Central memory CD8-positive, alpha-beta T cell (primary cell): ENCODE measurements at regions not wholly inside any gene's neighbourhood (a gene's known extent, or its start where the extent isn't known, plus 50 kb on each side); places are given as distances from the start of the nearest gene placed in this dataset.

Experiments
- ATAC-seq: fragments of 150-1000 bp; cut with Tn5 transposase; replicated peaks from 2 replicates; pipeline ENCODE4 v1.10.0; 2022; ENCODE audit warnings: mild to moderate bottlenecking, moderate FRiP score, moderate number of reproducible peaks; ENCODE audit not compliant: poor library complexity, severe bottlenecking; ENCODE audit errors: extremely low read depth
- DNase-seq, 2 donors: peaks; one replicate each; pipeline ENCODE4 v3.0.0; 2021; ENCODE audit warnings: low spot score in 2 of 2
- H3K27ac Mint-ChIP-seq: one replicate; pipeline ENCODE4 v1.8.0; 2022; ENCODE audit warnings: low read depth, mild to moderate bottlenecking, moderate library complexity, mixed read lengths
- H3K27me3 Mint-ChIP-seq: one replicate; pipeline ENCODE4 v1.8.0; 2022; ENCODE audit warnings: mixed read lengths
- H3K36me3 Mint-ChIP-seq: one replicate; pipeline ENCODE4 v1.8.0; 2022; ENCODE audit warnings: mild to moderate bottlenecking, moderate library complexity, mixed read lengths; ENCODE audit not compliant: insufficient read depth
- H3K4me1 Mint-ChIP-seq: one replicate; pipeline ENCODE4 v1.8.0; 2022; ENCODE audit warnings: mixed read lengths
- H3K4me3 Mint-ChIP-seq: one replicate; pipeline ENCODE4 v1.8.0; 2022; ENCODE audit warnings: mild to moderate bottlenecking, moderate library complexity, mixed read lengths
- H3K9me3 Mint-ChIP-seq: one replicate; pipeline ENCODE4 v1.8.0; 2022; ENCODE audit warnings: mixed read lengths

DNA sequence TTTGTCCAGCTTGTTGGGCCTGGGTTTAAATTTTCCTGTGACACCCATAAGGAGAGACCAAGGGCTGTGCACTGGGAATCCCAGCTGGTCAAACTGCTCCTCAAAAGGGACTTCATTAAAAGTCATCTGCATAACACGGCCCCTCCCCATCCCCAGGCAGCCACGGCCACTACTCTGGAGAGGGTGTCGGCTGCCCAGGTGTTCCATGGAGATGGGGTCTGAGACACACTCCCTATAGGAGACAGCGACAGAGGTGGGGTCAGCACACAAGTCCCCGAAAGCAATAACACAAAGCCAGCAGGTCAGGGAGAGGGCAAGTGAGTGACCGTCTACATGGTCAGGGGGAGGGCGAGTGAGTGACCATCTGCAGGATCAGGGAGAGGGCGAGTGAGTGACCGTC is 75.6 kb upstream of the BCL11B start:
- DNase-seq, result no peak
- no peak for ATAC-seq
- peaks cover 26% of the 10 kb centered on the region for H3K27me3 Mint-ChIP-seq
- peaks cover 7% of the 10 kb centered on the region for H3K4me1 Mint-ChIP-seq
- H3K27ac Mint-ChIP-seq, result no peak overlapping the region
- H3K9me3 Mint-ChIP-seq, result no peaks in the 10 kb centered on the region
- H3K4me3 Mint-ChIP-seq, result no peak overlapping the region
- H3K36me3 Mint-ChIP-seq, result peaks cover 2% of the 10 kb centered on the region

DNA sequence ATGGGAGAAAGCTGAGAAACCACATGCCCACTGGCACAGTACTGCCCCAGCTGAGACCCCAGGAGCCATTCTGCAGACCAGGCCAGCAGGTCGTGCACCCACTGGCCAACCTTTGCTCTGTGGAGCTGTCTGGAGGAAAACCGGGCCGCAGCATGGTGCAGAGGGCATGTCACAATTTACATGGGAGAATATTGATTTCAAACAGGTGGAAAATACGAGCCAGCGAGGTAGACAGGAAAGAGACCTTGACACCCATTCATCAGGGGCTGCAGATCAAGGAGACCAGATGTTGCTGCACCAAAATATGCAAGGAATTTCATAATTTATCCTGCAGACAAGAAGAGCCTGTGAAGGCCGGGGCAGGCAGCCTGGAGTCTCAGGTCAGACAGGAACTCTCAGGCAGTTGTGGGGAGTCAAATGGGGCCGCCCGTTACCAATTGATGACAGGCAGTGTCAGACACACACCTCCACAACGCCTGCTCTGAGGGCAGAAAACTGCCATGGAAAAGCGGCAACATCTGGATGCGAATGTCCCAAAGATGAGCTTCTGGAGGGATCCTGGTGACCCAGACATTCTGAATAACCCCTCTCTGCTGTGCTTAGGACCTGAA is 74.6 kb upstream of the BCL11B start:
- Mint-ChIP-seq H3K36me3 (peaks cover 2% of the 10 kb centered on the region), H3K27me3 (peaks cover 18% of the 10 kb centered on the region), H3K4me1 (peaks cover 7% of the 10 kb centered on the region), H3K4me3 (no peak overlapping the region), H3K27ac (peak overlapping the region; percentile 6), H3K9me3 (no peaks in the 10 kb centered on the region)
- no peak for ATAC-seq
- DNase-seq, result no peak

DNA sequence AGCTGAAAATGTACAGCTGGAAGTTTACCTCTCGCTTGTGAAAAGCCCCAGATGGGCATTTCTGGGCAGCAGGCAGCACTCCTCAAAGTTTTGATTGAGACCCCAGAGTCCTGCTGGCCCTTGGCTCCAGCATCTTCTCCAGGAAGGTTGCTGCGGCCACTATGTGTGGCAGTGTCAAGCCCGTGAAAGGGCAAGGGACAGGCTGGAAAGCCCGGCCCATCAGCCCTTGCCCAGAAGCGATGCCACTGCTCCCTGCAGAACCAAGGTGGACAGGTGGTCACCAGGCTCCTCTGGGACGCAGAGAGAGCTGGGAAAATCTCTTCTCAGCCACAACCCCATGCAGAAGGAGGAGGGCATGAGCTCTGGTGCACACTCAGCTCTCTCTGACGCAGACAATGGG is 73.5 kb upstream of the BCL11B start:
- peaks cover 7% of the 10 kb centered on the region for H3K4me1 Mint-ChIP-seq
- peaks cover 2% of the 10 kb centered on the region for H3K36me3 Mint-ChIP-seq
- peaks cover 24% of the 10 kb centered on the region for H3K27me3 Mint-ChIP-seq
- ATAC-seq (no peak), DNase-seq (no peak)
- no peak overlapping the region for H3K4me3 Mint-ChIP-seq
- no peaks in the 10 kb centered on the region for H3K9me3 Mint-ChIP-seq
- peak overlapping the region; percentile 6 for H3K27ac Mint-ChIP-seq

DNA sequence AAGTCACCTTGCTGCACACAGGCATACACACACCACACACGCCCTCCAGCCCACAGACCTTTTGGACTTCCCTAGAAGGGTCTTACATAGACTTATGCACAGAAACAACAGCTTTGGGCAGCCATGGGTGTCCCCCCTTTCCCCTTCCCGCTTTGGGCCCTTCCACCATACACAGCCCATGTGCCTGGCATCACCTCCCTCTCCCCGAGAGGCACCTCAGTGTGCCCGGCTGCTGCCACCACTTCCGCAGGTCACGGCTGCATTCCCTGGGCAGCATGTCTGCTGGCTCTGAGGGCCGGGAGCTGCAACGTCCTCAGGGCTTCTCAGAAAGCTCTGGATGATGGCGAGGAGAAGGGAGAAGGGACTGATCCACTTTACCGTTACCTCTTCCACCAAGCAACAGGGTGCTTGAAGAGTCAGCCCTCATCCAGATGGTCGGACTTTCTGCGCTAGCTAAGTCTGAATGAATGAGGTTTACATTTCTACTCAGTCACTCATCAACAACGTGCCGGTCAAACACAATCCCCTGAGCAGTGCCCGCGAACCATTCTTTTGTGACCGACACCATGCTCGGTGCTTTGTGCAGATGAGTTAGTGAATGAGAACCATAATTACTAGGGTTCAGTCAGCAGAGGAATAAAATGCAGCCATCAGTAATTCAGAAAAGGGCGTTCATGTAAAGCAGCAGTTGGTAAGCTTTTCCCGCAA is 72.2 kb upstream of the BCL11B start:
- no peaks in the 10 kb centered on the region for H3K9me3 Mint-ChIP-seq
- H3K36me3 Mint-ChIP-seq, result peaks cover 2% of the 10 kb centered on the region
- peaks cover 37% of the 10 kb centered on the region for H3K27me3 Mint-ChIP-seq
- no peak overlapping the region for H3K4me3 Mint-ChIP-seq
- no peak for ATAC-seq
- DNase-seq, result no peak
- peaks cover 7% of the 10 kb centered on the region for H3K4me1 Mint-ChIP-seq
- no peak overlapping the region for H3K27ac Mint-ChIP-seq

DNA sequence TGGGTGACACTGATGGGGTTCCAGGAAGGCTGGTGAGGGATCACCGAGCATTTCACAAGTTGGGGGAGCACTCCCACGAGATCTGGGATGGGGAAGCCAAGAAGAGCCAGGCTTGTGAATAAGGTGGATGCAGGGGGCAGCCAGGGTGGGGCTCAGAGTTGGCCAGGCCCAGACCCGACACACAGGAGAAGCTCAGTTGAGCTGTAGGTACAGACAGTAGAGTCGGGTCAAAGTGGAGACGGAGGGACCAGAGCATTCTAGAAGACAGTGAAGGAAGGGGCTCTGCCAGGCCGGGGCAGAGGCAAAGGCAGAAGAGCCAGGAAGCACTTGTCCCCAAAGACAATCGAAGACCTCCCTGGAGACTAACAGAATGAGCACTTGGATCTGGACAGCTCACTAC is 70.9 kb upstream of the BCL11B start:
- peaks cover 50% of the 10 kb centered on the region for H3K27me3 Mint-ChIP-seq
- peaks cover 2% of the 10 kb centered on the region for H3K36me3 Mint-ChIP-seq
- peaks cover 6% of the 10 kb centered on the region for H3K4me1 Mint-ChIP-seq
- DNase-seq (no peak), ATAC-seq (no peak)
- H3K9me3 Mint-ChIP-seq, result no peaks in the 10 kb centered on the region
- no peak overlapping the region for H3K27ac Mint-ChIP-seq
- H3K4me3 Mint-ChIP-seq, result no peak overlapping the region

DNA sequence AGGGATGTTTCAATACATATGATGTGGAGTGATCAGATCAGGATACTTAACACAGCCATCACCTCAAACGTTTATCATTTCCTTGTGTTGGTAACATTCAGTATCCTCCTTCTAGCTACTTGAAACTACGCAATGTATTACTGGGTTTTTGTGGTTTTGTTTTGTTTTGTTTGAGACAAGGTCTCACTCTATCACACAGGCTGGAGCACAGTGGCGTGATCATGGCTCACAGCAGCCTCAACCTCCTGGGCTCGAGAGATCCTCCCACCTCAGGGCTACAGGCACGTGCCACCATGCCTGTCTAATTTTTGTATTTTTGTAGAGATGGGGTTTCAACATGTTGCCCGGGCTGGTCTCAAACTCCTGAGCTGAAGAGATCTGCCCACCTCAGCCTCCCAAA is 70.2 kb upstream of the BCL11B start:
- H3K9me3 Mint-ChIP-seq, result no peaks in the 10 kb centered on the region
- no peak for ATAC-seq

DNA sequence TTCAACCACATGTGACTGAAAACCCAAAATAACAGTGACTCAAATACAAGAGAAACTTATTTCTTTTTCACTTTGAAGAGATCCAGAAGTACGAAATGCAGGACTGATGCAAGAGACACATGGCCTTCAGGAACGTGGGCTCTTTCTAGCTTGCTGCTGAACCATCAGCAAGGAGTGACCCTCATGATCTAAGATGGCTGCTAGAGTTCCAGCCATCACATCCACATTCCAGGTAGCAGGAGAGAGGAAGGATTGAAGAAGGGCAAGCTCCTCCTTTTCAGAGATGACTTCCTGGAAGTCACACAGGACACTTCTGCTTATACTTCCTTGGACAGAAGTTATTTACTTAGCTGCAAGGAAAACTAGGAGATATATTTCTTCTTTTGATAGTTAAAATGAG is 67.6 kb upstream of the BCL11B start:
- H3K4me3 Mint-ChIP-seq, result no peak overlapping the region
- no peaks in the 10 kb centered on the region for H3K4me1 Mint-ChIP-seq
- DNase-seq (no peak), ATAC-seq (no peak)
- peaks cover 2% of the 10 kb centered on the region for H3K36me3 Mint-ChIP-seq
- H3K9me3 Mint-ChIP-seq, result no peaks in the 10 kb centered on the region
- peaks cover 35% of the 10 kb centered on the region for H3K27me3 Mint-ChIP-seq
- no peak overlapping the region for H3K27ac Mint-ChIP-seq

More for the DNA sequence above, 70.2 kb upstream of the BCL11B start:
- H3K4me3 Mint-ChIP-seq, result no peak overlapping the region
- no peaks in the 10 kb centered on the region for H3K4me1 Mint-ChIP-seq
- H3K27ac Mint-ChIP-seq, result no peak overlapping the region
- DNase-seq, result no peak
- H3K36me3 Mint-ChIP-seq, result peaks cover 2% of the 10 kb centered on the region
- peaks cover 51% of the 10 kb centered on the region for H3K27me3 Mint-ChIP-seq

DNA sequence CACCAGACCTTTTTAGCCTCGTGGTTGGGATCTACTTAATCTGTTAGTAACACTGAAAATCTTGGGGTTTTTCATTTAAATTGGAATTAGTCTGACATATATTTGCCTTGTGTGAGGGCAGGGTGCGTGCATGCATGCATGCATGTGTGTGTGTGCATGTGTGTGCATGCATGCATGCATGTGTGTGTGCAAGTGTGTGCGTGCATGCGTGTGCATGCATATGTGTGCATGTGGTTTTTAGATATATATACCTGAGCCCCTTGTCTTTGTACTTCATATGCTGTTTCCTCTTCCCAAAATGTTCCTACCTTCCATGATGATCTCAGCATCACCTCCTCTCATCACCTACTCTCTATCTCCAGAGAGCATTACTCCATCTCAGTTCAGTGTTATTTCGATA is 66.3 kb upstream of the BCL11B start:
- ATAC-seq, result no peak
- H3K4me1 Mint-ChIP-seq, result no peaks in the 10 kb centered on the region
- no peak overlapping the region for H3K4me3 Mint-ChIP-seq
- no peaks in the 10 kb centered on the region for H3K9me3 Mint-ChIP-seq
- H3K27me3 Mint-ChIP-seq, result peaks cover 35% of the 10 kb centered on the region
- no peak for DNase-seq
- no peak overlapping the region for H3K27ac Mint-ChIP-seq
- H3K36me3 Mint-ChIP-seq, result no peaks in the 10 kb centered on the region

DNA sequence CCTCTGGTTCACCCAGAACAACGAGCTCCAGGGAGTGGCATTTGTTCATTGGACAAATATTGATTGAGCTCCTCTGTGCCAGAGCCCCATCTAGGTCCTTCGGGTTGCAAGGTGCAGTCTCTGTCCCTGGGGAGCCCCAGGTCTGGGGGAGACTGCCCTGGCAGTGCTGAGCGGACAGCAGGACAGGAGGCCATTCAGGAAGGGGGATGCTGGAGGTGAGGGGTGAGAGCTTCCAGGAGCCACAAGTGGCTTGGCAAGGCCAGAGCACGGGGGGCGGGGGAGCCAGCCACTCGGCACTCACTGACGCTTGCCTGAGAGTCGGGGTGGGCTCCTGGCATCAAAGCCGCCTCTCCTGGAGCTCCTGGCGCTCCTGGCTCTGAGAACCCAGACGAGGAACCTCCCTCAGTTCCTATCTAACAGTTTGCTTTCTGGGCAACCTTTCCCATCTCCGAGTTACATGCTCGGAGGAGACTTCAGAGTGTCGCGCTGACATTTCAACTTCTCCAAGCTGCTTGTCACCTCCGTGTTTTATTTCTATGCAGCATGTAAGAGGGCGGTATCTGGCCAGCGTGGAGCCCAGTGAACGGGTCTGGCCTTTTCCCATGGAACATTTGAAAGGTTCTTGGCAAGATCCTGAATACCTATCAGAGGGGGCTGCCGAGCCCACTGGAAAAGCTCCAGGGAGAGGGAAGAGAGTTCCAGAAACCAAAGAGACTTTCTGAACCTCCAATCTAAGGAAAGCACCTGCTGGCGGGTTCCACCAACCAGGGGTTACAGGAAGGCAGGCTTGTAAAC is 62.0 kb upstream of the BCL11B start:
- H3K4me1 Mint-ChIP-seq, result no peaks in the 10 kb centered on the region
- no peak overlapping the region for H3K4me3 Mint-ChIP-seq
- no peak overlapping the region for H3K27ac Mint-ChIP-seq

DNA sequence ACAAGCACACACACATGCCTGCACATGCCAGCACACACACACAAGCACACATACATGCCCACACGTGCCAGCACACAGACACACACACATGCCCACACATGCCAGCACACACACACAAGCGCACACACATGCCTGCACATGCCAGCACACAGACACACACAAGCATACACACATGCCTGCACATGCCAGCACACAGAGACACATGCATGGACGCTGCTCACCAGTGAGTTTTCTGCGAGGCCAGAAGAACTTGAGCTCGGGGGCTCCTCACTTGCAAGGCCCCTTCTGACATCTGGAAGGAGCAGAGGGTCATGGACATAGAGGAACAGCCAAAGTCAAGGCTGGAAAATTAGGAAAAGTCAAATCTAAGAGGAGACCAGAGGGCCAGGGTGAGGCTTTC is 61.2 kb upstream of the BCL11B start:
- H3K9me3 Mint-ChIP-seq, result no peaks in the 10 kb centered on the region
- H3K36me3 Mint-ChIP-seq, result no peaks in the 10 kb centered on the region
- DNase-seq, result no peak
- H3K27me3 Mint-ChIP-seq, result peaks cover 7% of the 10 kb centered on the region
- no peaks in the 10 kb centered on the region for H3K4me1 Mint-ChIP-seq
- no peak overlapping the region for H3K27ac Mint-ChIP-seq
- no peak for ATAC-seq
- H3K4me3 Mint-ChIP-seq, result no peak overlapping the region

More for the DNA sequence above, 62.0 kb upstream of the BCL11B start:
- Mint-ChIP-seq H3K27me3 (peaks cover 12% of the 10 kb centered on the region), H3K9me3 (no peaks in the 10 kb centered on the region), H3K36me3 (no peaks in the 10 kb centered on the region)
- ATAC-seq (no peak), DNase-seq (no peak)

DNA sequence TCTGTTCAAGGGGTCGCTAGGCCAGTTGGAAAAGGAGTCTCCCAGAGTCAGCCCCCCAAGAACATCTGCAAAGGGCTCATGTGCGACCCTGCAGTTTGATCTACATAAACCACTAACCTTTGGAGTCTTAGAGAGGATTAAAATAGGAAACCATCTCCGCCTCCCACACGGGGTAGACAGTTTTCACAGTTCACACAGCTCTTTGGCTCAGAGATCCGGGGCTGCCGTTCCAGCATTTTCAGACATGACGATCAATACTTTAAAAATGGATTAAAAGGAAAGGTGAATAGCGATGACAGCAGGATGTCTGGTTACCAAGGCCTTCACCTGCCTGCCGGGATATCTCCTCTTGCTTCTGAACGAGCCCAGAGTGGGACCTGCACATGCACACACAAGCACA is 59.8 kb upstream of the BCL11B start:
- H3K4me1 Mint-ChIP-seq, result no peaks in the 10 kb centered on the region
- H3K4me3 Mint-ChIP-seq, result no peak overlapping the region
- H3K36me3 Mint-ChIP-seq, result no peaks in the 10 kb centered on the region
- H3K27me3 Mint-ChIP-seq, result peaks cover 9% of the 10 kb centered on the region
- ATAC-seq, result no peak
- DNase-seq, result no peak
- no peak overlapping the region for H3K27ac Mint-ChIP-seq
- no peaks in the 10 kb centered on the region for H3K9me3 Mint-ChIP-seq

DNA sequence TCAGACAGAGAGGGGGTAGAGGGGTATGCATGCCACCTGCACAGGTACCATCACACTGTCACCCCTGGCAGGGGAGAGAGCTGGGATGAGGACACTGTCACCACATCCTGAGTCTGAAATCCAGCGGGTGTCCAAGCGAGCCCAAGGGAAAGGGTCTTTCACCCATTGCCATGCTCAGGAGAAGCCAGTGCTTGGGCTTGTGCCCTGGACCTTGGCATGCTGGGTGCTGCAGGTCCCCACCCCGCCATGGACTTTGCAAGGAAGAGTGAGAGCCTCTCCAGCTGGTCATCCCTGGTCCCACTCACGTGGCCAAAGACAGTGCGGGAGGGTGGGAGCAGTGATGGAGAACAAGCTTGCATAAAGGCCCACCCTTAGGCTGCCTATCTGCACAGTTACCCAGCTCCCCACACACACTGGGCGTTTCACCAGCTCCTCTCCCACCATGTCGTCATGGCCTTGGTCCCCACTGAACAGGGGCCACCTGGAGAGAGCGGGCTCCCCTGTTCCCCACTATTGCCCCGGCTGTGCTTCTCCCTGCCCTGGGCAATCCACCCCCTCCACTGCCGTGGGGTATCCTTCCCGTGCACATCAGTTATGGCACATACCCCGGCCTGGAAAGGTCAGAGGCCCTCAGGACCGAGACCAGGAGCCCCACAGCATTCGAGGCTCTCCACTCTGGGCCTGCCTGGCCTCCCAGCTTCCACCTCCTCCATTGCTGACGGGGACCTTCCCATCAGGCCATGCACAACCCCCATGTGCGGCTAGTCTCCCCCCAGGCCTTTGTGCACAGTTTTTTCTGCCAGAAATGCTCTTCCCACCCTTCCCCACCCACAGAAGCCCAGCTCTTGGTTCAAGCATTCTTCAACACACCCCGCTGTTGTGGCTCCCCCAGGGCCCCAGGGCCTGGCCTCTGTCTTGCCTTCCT is 58.6 kb upstream of the BCL11B start:
- Mint-ChIP-seq H3K4me1 (no peaks in the 10 kb centered on the region), H3K27me3 (peaks cover 9% of the 10 kb centered on the region), H3K4me3 (no peak overlapping the region), H3K27ac (no peak overlapping the region), H3K9me3 (no peaks in the 10 kb centered on the region), H3K36me3 (no peaks in the 10 kb centered on the region)
- ATAC-seq (no peak), DNase-seq (no peak)
